GM18951 (cell line): ENCODE measurements at regions not wholly inside any gene's neighbourhood (a gene's known extent, or its start where the extent isn't known, plus 50 kb on each side); places are given as distances from the start of the nearest gene placed in this dataset.

ENCODE experiments used
- POLR2A ChIP-seq: IDR thresholded peaks from 4 replicates; pipeline ENCODE4 v1.6.1; 2011; ENCODE audit warnings: mild to moderate bottlenecking; ENCODE audit not compliant: insufficient read length, insufficient read depth; ENCODE audit errors: extremely low read depth
- in situ Hi-C: fragments of 300-500 bp; cut with MboI; formaldehyde crosslinking; loops from one replicate; pipeline ENCODE4 v1.12.0; 2022; ENCODE audit warnings: low sequenced_read_pairs, mixed read lengths, inconsistent platforms; ENCODE audit not compliant: unreplicated experiment

- in situ Hi-C loops, result no loop called here
- TF ChIP-seq POLR2A, result no peak
These were observed 1648.4 kb downstream of the KCNT2 start for GRCh38 chr1:194959795-194960194.

- no peak for TF ChIP-seq POLR2A
- in situ Hi-C loops, result no loop called here
These were observed 1656.1 kb downstream of the KCNT2 start for GRCh38 chr1:194952171-194952570.

GRCh38 chr1:194950584-194950983 lies 1657.7 kb downstream of the KCNT2 start:
- TF ChIP-seq POLR2A, result no peak
- in situ Hi-C loops, result no loop called here

GRCh38 chr1:194940336-194941030 lies 1667.8 kb downstream of the KCNT2 start:
- in situ Hi-C loops, result no loop called here

GRCh38 chr1:194935864-194936263 lies 1672.4 kb downstream of the KCNT2 start:
- TF ChIP-seq POLR2A, result no peak
- in situ Hi-C loops, result no loop called here

More at GRCh38 chr1:194940336-194941030, 1667.8 kb downstream of the KCNT2 start:
- TF ChIP-seq POLR2A, result no peak

GRCh38 chr1:194931166-194931565 lies 1677.1 kb downstream of the KCNT2 start:
- TF ChIP-seq POLR2A, result no peak
- in situ Hi-C loops, result no loop called here

- in situ Hi-C loops, result no loop called here
- no peak for TF ChIP-seq POLR2A
These were observed 1678.1 kb downstream of the KCNT2 start for GRCh38 chr1:194930132-194930531.

- no peak for TF ChIP-seq POLR2A
- in situ Hi-C loops, result no loop called here
These were observed 1678.9 kb downstream of the KCNT2 start for GRCh38 chr1:194929357-194929756.

- no peak for TF ChIP-seq POLR2A
- in situ Hi-C loops, result no loop called here
These were observed 1689.1 kb downstream of the KCNT2 start for GRCh38 chr1:194919146-194919545.

GRCh38 chr1:194917769-194918168 lies 1690.5 kb downstream of the KCNT2 start:
- no peak for TF ChIP-seq POLR2A
- in situ Hi-C loops, result no loop called here

- no peak for TF ChIP-seq POLR2A
- in situ Hi-C loops, result no loop called here
These were observed 1699.6 kb downstream of the KCNT2 start for GRCh38 chr1:194908643-194909042.

- TF ChIP-seq POLR2A, result no peak
- in situ Hi-C loops, result no loop called here
These were observed 1704.7 kb downstream of the KCNT2 start for GRCh38 chr1:194903524-194903923.

GRCh38 chr1:194889310-194889709 lies 1702.9 kb upstream of the B3GALT2 start:
- in situ Hi-C loops, result no loop called here
- TF ChIP-seq POLR2A, result no peak

GRCh38 chr1:194870860-194871259 lies 1684.4 kb upstream of the B3GALT2 start:
- no peak for TF ChIP-seq POLR2A
- in situ Hi-C loops, result no loop called here
